Activated naive CD8-positive, alpha-beta T cell treated with anti-CD3 and anti-CD28 coated beads for 36 hours (primary cell): ENCODE measurements at regions not wholly inside any gene's neighbourhood (a gene's known extent, or its start where the extent isn't known, plus 50 kb on each side); places are given as distances from the start of the nearest gene placed in this dataset.

Source experiments
- DNase-seq: peaks from one replicate; pipeline ENCODE4 v3.0.0; 2021
- H3K27ac Mint-ChIP-seq: one replicate; pipeline ENCODE4 v1.8.0; 2022; ENCODE audit warnings: mild to moderate bottlenecking, moderate library complexity, mixed read lengths
- H3K27me3 Mint-ChIP-seq: one replicate; pipeline ENCODE4 v1.8.0; 2022; ENCODE audit warnings: mild to moderate bottlenecking, mixed read lengths
- H3K36me3 Mint-ChIP-seq: one replicate; pipeline ENCODE4 v1.8.0; 2021; ENCODE audit warnings: mild to moderate bottlenecking, mixed read lengths
- H3K4me1 Mint-ChIP-seq: one replicate; pipeline ENCODE4 v1.8.0; 2021; ENCODE audit warnings: mixed read lengths
- H3K4me3 Mint-ChIP-seq: one replicate; pipeline ENCODE4 v1.8.0; 2022; ENCODE audit warnings: mild to moderate bottlenecking, moderate library complexity, mixed read lengths
- H3K9me3 Mint-ChIP-seq: one replicate; pipeline ENCODE4 v1.8.0; 2022; ENCODE audit warnings: mixed read lengths

- H3K27me3 Mint-ChIP-seq, result no peaks in the 10 kb centered on the region
- DNase-seq, result no peak
- no peaks in the 10 kb centered on the region for H3K36me3 Mint-ChIP-seq
- H3K9me3 Mint-ChIP-seq, result no peaks in the 10 kb centered on the region
- no peaks in the 10 kb centered on the region for H3K4me1 Mint-ChIP-seq
- no peak overlapping the region for H3K4me3 Mint-ChIP-seq
- no peak overlapping the region for H3K27ac Mint-ChIP-seq
Observed at GRCh38 chr4:136763919-136764318, 768.4 kb downstream of the PCDH18 start.

- H3K4me1 Mint-ChIP-seq, result no peaks in the 10 kb centered on the region
- no peak overlapping the region for H3K4me3 Mint-ChIP-seq
- no peaks in the 10 kb centered on the region for H3K27me3 Mint-ChIP-seq
- H3K9me3 Mint-ChIP-seq, result no peaks in the 10 kb centered on the region
- H3K36me3 Mint-ChIP-seq, result no peaks in the 10 kb centered on the region
- H3K27ac Mint-ChIP-seq, result no peak overlapping the region
- no peak for DNase-seq
Observed at GRCh38 chr4:136755531-136755916, 776.8 kb downstream of the PCDH18 start.

GRCh38 chr4:136754810-136755530 is 777.3 kb downstream of the PCDH18 start:
- no peaks in the 10 kb centered on the region for H3K4me1 Mint-ChIP-seq
- no peak for DNase-seq
- H3K4me3 Mint-ChIP-seq, result no peak overlapping the region
- H3K27me3 Mint-ChIP-seq, result no peaks in the 10 kb centered on the region
- H3K27ac Mint-ChIP-seq, result no peak overlapping the region
- H3K9me3 Mint-ChIP-seq, result no peaks in the 10 kb centered on the region
- H3K36me3 Mint-ChIP-seq, result no peaks in the 10 kb centered on the region

- H3K4me3 Mint-ChIP-seq, result no peak overlapping the region
- no peaks in the 10 kb centered on the region for H3K9me3 Mint-ChIP-seq
- H3K36me3 Mint-ChIP-seq, result no peaks in the 10 kb centered on the region
- H3K4me1 Mint-ChIP-seq, result no peaks in the 10 kb centered on the region
- DNase-seq, result no peak
- no peaks in the 10 kb centered on the region for H3K27me3 Mint-ChIP-seq
- no peak overlapping the region for H3K27ac Mint-ChIP-seq
Observed at GRCh38 chr4:136751556-136751955, 780.7 kb downstream of the PCDH18 start.

- no peaks in the 10 kb centered on the region for H3K36me3 Mint-ChIP-seq
- no peak overlapping the region for H3K27ac Mint-ChIP-seq
- no peak overlapping the region for H3K4me3 Mint-ChIP-seq
- no peaks in the 10 kb centered on the region for H3K9me3 Mint-ChIP-seq
- H3K27me3 Mint-ChIP-seq, result no peaks in the 10 kb centered on the region
- no peaks in the 10 kb centered on the region for H3K4me1 Mint-ChIP-seq
- no peak for DNase-seq
Observed at GRCh38 chr4:136750897-136751296, 781.4 kb downstream of the PCDH18 start.

- no peak for DNase-seq
- Mint-ChIP-seq H3K4me3 (no peak overlapping the region), H3K9me3 (no peaks in the 10 kb centered on the region), H3K27me3 (no peaks in the 10 kb centered on the region), H3K4me1 (no peaks in the 10 kb centered on the region), H3K27ac (no peak overlapping the region), H3K36me3 (no peaks in the 10 kb centered on the region)
Observed at GRCh38 chr4:136749989-136750388, 782.3 kb downstream of the PCDH18 start.

GRCh38 chr4:136748773-136749172 is 783.5 kb downstream of the PCDH18 start:
- Mint-ChIP-seq H3K9me3 (peaks cover 4% of the 10 kb centered on the region), H3K36me3 (no peaks in the 10 kb centered on the region), H3K27me3 (no peaks in the 10 kb centered on the region), H3K27ac (no peak overlapping the region), H3K4me3 (no peak overlapping the region), H3K4me1 (no peaks in the 10 kb centered on the region)
- DNase-seq, result no peak

- H3K4me3 Mint-ChIP-seq, result no peak overlapping the region
- no peak for DNase-seq
- no peaks in the 10 kb centered on the region for H3K27me3 Mint-ChIP-seq
- no peaks in the 10 kb centered on the region for H3K36me3 Mint-ChIP-seq
- H3K9me3 Mint-ChIP-seq, result peaks cover 7% of the 10 kb centered on the region
- no peaks in the 10 kb centered on the region for H3K4me1 Mint-ChIP-seq
- H3K27ac Mint-ChIP-seq, result no peak overlapping the region
Observed at GRCh38 chr4:136748165-136748564, 784.1 kb downstream of the PCDH18 start.

- no peaks in the 10 kb centered on the region for H3K27me3 Mint-ChIP-seq
- no peak for DNase-seq
- no peak overlapping the region for H3K4me3 Mint-ChIP-seq
- H3K4me1 Mint-ChIP-seq, result no peaks in the 10 kb centered on the region
- H3K36me3 Mint-ChIP-seq, result no peaks in the 10 kb centered on the region
- peaks cover 10% of the 10 kb centered on the region for H3K9me3 Mint-ChIP-seq
- no peak overlapping the region for H3K27ac Mint-ChIP-seq
Observed at GRCh38 chr4:136743238-136743637, 789.1 kb downstream of the PCDH18 start.

- Mint-ChIP-seq H3K27ac (no peak overlapping the region), H3K9me3 (peaks cover 10% of the 10 kb centered on the region), H3K4me1 (no peaks in the 10 kb centered on the region), H3K36me3 (no peaks in the 10 kb centered on the region), H3K27me3 (no peaks in the 10 kb centered on the region), H3K4me3 (no peak overlapping the region)
- no peak for DNase-seq
Observed at GRCh38 chr4:136742333-136742732, 790.0 kb downstream of the PCDH18 start.

GRCh38 chr4:136741468-136741867 is 790.8 kb downstream of the PCDH18 start:
- no peak overlapping the region for H3K27ac Mint-ChIP-seq
- H3K27me3 Mint-ChIP-seq, result no peaks in the 10 kb centered on the region
- no peaks in the 10 kb centered on the region for H3K4me1 Mint-ChIP-seq
- no peaks in the 10 kb centered on the region for H3K36me3 Mint-ChIP-seq
- H3K4me3 Mint-ChIP-seq, result no peak overlapping the region
- peaks cover 10% of the 10 kb centered on the region for H3K9me3 Mint-ChIP-seq
- DNase-seq, result no peak

GRCh38 chr4:136740326-136740725 is 792.0 kb downstream of the PCDH18 start:
- no peaks in the 10 kb centered on the region for H3K27me3 Mint-ChIP-seq
- H3K27ac Mint-ChIP-seq, result no peak overlapping the region
- no peak for DNase-seq
- H3K4me1 Mint-ChIP-seq, result no peaks in the 10 kb centered on the region
- H3K9me3 Mint-ChIP-seq, result peaks cover 10% of the 10 kb centered on the region
- H3K4me3 Mint-ChIP-seq, result no peak overlapping the region
- no peaks in the 10 kb centered on the region for H3K36me3 Mint-ChIP-seq

- no peaks in the 10 kb centered on the region for H3K36me3 Mint-ChIP-seq
- no peak for DNase-seq
- no peaks in the 10 kb centered on the region for H3K4me1 Mint-ChIP-seq
- H3K27me3 Mint-ChIP-seq, result no peaks in the 10 kb centered on the region
- H3K27ac Mint-ChIP-seq, result no peak overlapping the region
- H3K9me3 Mint-ChIP-seq, result no peaks in the 10 kb centered on the region
- H3K4me3 Mint-ChIP-seq, result no peak overlapping the region
Observed at GRCh38 chr4:136737066-136737465, 795.2 kb downstream of the PCDH18 start.

- Mint-ChIP-seq H3K27me3 (no peaks in the 10 kb centered on the region), H3K9me3 (no peaks in the 10 kb centered on the region), H3K36me3 (no peaks in the 10 kb centered on the region), H3K4me3 (no peak overlapping the region), H3K4me1 (no peaks in the 10 kb centered on the region), H3K27ac (no peak overlapping the region)
- DNase-seq, result no peak
Observed at GRCh38 chr4:136731025-136731424, 801.3 kb downstream of the PCDH18 start.

- DNase-seq, result no peak
- Mint-ChIP-seq H3K4me3 (no peak overlapping the region), H3K27ac (no peak overlapping the region), H3K9me3 (no peaks in the 10 kb centered on the region), H3K36me3 (no peaks in the 10 kb centered on the region), H3K4me1 (no peaks in the 10 kb centered on the region), H3K27me3 (no peaks in the 10 kb centered on the region)
Observed at GRCh38 chr4:136725286-136726081, 806.8 kb downstream of the PCDH18 start.

- Mint-ChIP-seq H3K9me3 (no peaks in the 10 kb centered on the region), H3K27me3 (no peaks in the 10 kb centered on the region), H3K27ac (no peak overlapping the region), H3K36me3 (no peaks in the 10 kb centered on the region), H3K4me1 (no peaks in the 10 kb centered on the region), H3K4me3 (no peak overlapping the region)
- no peak for DNase-seq
Observed at GRCh38 chr4:136713140-136713539, 819.2 kb downstream of the PCDH18 start.
